ENCODE measurements at regions not wholly inside any gene's neighbourhood (a gene's known extent, or its start where the extent isn't known, plus 50 kb on each side); places are given as distances from the start of the nearest gene placed in this dataset.

DNA sequence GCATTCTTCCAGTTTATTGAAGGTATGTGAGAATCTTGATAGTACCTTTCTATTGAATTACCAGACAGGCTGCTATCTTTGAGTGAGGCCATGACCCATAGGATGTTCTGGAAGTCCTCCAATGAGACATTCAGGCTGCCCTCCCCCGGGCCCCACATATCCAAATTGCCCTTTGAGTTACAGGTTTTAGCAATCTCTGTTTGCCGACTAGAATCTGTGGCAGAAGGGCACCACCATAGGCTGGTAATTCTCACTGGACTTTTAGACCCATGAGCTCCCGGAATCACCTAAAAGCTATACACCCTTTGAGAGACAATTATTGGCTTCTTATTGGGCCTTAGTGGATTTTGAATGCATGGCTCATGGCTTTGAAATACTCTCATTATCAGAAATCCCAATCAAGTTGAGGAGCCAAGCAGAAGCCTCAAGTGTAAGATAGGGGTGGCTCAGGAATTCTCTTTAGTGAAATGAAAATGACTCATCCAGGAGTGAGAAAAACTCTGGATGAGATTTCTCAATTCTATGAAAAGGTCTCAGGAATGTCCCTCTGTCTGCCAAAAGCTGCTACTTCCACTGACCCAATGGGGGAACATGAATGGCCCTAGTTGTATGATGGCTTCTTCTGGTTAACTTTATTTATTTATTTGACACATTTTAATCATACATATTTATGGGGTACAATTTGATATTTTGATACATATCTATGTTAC is 172.1 kb upstream of the CSNK1A1L start:
- Histone ChIP-seq H3F3A (ENCODE audit: insufficient read depth, low read depth) (no peaks in the 10 kb centered on the region), H3K27ac (no peak overlapping the region), H2AFZ (no peak overlapping the region), H3K9me3 (ENCODE audit: insufficient read depth, low read depth) (no peaks in the 10 kb centered on the region; the same call in 1 of the 2 replicates), H3K79me2 (ENCODE audit: low read depth) (no peaks in the 10 kb centered on the region), H3K9me2 (ENCODE audit: insufficient read depth) (no peaks in the 10 kb centered on the region), H3K4me3 (no peak overlapping the region), H4K20me1 (ENCODE audit: insufficient read depth) (no peaks in the 10 kb centered on the region), H3K27me3 (ENCODE audit: insufficient read depth, low read depth) (no peaks in the 10 kb centered on the region), H3K4me1 (replicated peaks; ENCODE audit: insufficient read depth) (no peaks in the 10 kb centered on the region), H3K4me2 (no peak overlapping the region), H3K36me3 (ENCODE audit: low read depth) (no peaks in the 10 kb centered on the region)
- POLR2A ChIA-PET (ENCODE audit: unreplicated experiment): no interaction called here
- BruUV-seq (replicated peaks): no TSS peak
- TF ChIP-seq EZH2 (IDR thresholded peaks at IDR 0.05; ENCODE audit: low read depth): no peak
- TF ChIP-seq, protein P1, sequence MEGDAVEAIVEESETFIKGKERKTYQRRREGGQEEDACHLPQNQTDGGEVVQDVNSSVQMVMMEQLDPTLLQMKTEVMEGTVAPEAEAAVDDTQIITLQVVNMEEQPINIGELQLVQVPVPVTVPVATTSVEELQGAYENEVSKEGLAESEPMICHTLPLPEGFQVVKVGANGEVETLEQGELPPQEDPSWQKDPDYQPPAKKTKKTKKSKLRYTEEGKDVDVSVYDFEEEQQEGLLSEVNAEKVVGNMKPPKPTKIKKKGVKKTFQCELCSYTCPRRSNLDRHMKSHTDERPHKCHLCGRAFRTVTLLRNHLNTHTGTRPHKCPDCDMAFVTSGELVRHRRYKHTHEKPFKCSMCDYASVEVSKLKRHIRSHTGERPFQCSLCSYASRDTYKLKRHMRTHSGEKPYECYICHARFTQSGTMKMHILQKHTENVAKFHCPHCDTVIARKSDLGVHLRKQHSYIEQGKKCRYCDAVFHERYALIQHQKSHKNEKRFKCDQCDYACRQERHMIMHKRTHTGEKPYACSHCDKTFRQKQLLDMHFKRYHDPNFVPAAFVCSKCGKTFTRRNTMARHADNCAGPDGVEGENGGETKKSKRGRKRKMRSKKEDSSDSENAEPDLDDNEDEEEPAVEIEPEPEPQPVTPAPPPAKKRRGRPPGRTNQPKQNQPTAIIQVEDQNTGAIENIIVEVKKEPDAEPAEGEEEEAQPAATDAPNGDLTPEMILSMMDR (conservative IDR thresholded peaks at IDR 0.05): no peak
- DNase-seq: no peak
- CTCF ChIA-PET: no interaction called here
- intact Hi-C loops (cut with micrococcal nuclease; ENCODE audit: unreplicated experiment): no loop called here

DNA sequence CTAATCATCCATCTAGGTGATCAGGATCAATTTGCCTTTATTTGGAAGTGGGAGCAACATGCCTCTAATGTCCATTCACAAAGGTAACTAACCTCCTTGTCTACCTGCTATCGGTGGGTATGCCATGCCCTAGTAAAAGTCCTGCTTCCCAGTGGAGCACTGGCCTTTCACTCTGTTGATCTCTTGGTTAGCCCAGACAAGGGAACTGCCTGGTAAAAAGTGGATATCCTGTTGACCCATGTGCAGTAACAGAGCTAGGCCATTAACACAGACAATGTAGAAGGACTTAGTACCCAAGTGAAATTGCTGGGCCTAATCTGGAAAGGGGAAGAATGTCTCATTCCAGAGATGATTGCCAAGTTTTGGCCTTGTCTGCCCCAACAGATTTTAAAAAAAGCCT is 171.5 kb upstream of the CSNK1A1L start:
- Histone ChIP-seq H3K36me3 (ENCODE audit: low read depth) (no peaks in the 10 kb centered on the region), H3K4me3 (no peak overlapping the region), H3F3A (ENCODE audit: insufficient read depth, low read depth) (no peaks in the 10 kb centered on the region), H3K9me3 (ENCODE audit: insufficient read depth, low read depth) (no peaks in the 10 kb centered on the region; the same call in 1 of the 2 replicates), H3K79me2 (ENCODE audit: low read depth) (no peaks in the 10 kb centered on the region), H3K4me1 (replicated peaks; ENCODE audit: insufficient read depth) (no peaks in the 10 kb centered on the region), H3K9me2 (ENCODE audit: insufficient read depth) (no peaks in the 10 kb centered on the region), H3K4me2 (no peak overlapping the region), H3K27me3 (ENCODE audit: insufficient read depth, low read depth) (no peaks in the 10 kb centered on the region), H2AFZ (no peak overlapping the region), H3K27ac (no peak overlapping the region), H4K20me1 (ENCODE audit: insufficient read depth) (no peaks in the 10 kb centered on the region)
- BruUV-seq (replicated peaks): no TSS peak
- ChIA-PET POLR2A (ENCODE audit: unreplicated experiment) (no interaction called here), CTCF (no interaction called here)
- intact Hi-C loops (cut with micrococcal nuclease; ENCODE audit: unreplicated experiment): no loop called here
- DNase-seq: no peak
- TF ChIP-seq, protein P1 (conservative IDR thresholded peaks at IDR 0.05): no peak
- TF ChIP-seq EZH2 (IDR thresholded peaks at IDR 0.05; ENCODE audit: low read depth): no peak

DNA sequence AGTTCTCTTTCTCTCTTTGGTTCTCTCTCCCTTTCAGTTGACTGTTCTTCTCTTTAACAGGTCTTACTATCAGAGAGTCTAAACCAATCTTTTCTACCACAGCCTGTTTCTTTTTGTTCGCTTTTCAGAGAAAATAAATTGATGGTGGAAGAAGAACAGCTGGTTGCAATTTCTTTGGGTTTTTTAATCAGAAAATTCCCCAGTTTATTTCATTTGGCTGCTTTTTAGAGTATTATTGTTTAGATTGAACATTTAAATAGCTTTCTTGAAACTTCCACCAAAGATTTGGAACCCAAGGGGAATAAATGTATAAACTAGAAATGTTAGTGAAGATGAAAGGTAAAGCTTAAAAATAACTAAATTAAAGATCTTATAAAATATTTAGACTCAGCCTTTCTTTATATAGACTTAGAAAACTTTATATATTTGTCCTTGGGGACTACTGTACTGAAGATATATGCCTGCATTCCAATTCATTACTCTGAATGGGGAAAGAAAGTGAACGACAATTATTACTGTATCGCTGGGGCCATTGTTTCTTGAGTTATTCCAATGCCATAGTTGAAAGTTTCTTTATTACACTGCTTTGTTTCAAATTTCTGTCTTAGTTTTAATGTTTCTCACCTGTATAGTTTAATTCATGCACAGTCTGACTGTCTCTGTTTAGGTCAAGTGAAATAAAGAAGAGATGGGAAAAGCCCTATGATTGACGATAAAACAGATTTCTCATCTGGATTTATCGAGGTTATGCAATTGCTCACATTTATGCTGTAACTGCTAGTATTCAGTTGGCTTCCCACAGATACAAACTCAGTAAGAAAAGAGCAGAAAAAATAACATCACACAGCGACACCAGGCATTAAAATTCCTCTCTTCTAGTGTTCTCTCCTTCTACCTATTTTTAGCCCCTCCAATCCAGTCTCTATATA is 169.4 kb upstream of the CSNK1A1L start:
- POLR2A ChIA-PET (ENCODE audit: unreplicated experiment): no interaction called here
- Histone ChIP-seq H3K79me2 (ENCODE audit: low read depth) (no peaks in the 10 kb centered on the region), H3K9me3 (ENCODE audit: insufficient read depth, low read depth) (no peaks in the 10 kb centered on the region; the same call in 1 of the 2 replicates), H3F3A (ENCODE audit: insufficient read depth, low read depth) (no peaks in the 10 kb centered on the region), H3K4me2 (no peak overlapping the region), H4K20me1 (ENCODE audit: insufficient read depth) (no peaks in the 10 kb centered on the region), H3K27ac (no peak overlapping the region), H3K4me1 (replicated peaks; ENCODE audit: insufficient read depth) (no peaks in the 10 kb centered on the region), H3K36me3 (ENCODE audit: low read depth) (no peaks in the 10 kb centered on the region), H3K4me3 (no peak overlapping the region), H2AFZ (no peak overlapping the region), H3K27me3 (ENCODE audit: insufficient read depth, low read depth) (no peaks in the 10 kb centered on the region), H3K9me2 (ENCODE audit: insufficient read depth) (no peaks in the 10 kb centered on the region)
- intact Hi-C loops (cut with micrococcal nuclease; ENCODE audit: unreplicated experiment): no loop called here
- no peak for TF ChIP-seq EZH2 (IDR thresholded peaks at IDR 0.05; ENCODE audit: low read depth)
- TF ChIP-seq, protein P1 (conservative IDR thresholded peaks at IDR 0.05): no peak
- DNase-seq: no peak
- BruUV-seq (replicated peaks): no TSS peak
- CTCF ChIA-PET: no interaction called here
